Endothelial cell of umbilical vein (primary cell): ENCODE measurements at regions not wholly inside any gene's neighbourhood (a gene's known extent, or its start where the extent isn't known, plus 50 kb on each side); places are given as distances from the start of the nearest gene placed in this dataset.

ENCODE experiments used
- BruUV-seq: library from RNA; stranded (reverse); fragments of 400-500 nt; replicated peaks from 2 replicates; lab custom pipeline; 2021; lab: Mats Ljungman, UMichigan
- CTCF ChIA-PET: fragments of 300-600, 350-600 bp; sonication (Branson Sonifier 250); formaldehyde crosslinking; loops from one replicate; lab custom pipeline; 2021; ENCODE audit warnings: antibody characterized with exemption, inconsistent platforms; lab: Charles Lee
- POLR2A ChIA-PET: fragments of 300-600, 350-600 bp; sonication (Branson Sonifier 250); formaldehyde crosslinking; loops from one replicate; lab custom pipeline; 2021; ENCODE audit warnings: antibody characterized with exemption, inconsistent platforms; lab: Charles Lee
- DNase-seq: peaks from one replicate; pipeline ENCODE4 v3.0.0-alpha.2; 2011; ENCODE audit warnings: low read depth, low spot score
- FAIRE-seq: peaks from 2 replicates; lab custom pipeline; 2011; peaks lifted over from hg19 to GRCh38; lab: Jason Lieb, UNC
- H2AFZ ChIP-seq: 2 replicates; pipeline ENCODE4 v1.6.0; 2012; ENCODE audit warnings: low read depth, low read length, control low read depth, inconsistent platforms
- H3K27ac ChIP-seq: 2 replicates; pipeline ENCODE4 v1.5.1; 2011; ENCODE audit warnings: low read depth, mild to moderate bottlenecking, control low read depth, low read length, moderate library complexity; ENCODE audit not compliant: insufficient read depth
- H3K27me3 ChIP-seq, 2 experiments: 2 replicates each; pipeline versions ENCODE4 v1.6.0 to v1.6.1; 2011; ENCODE audit warnings: low read length in 2 of 2, mixed read lengths in 1 of 2; ENCODE audit not compliant: control insufficient read depth in 2 of 2, insufficient read depth in 2 of 2
- H3K36me3 ChIP-seq, 2 experiments: 2 replicates in 1 of 2; 3 replicates in 1 of 2; pipeline ENCODE4 v1.5.1; 2011; ENCODE audit warnings: low read length in 2 of 2, mild to moderate bottlenecking in 1 of 2, moderate library complexity in 1 of 2; ENCODE audit not compliant: control insufficient read depth in 2 of 2, insufficient read depth in 2 of 2; ENCODE audit errors: extremely low read depth in 1 of 2
- H3K4me1 ChIP-seq: 3 replicates; pipeline ENCODE4 v1.5.1; 2011; ENCODE audit warnings: mild to moderate bottlenecking, low read length; ENCODE audit not compliant: control insufficient read depth, insufficient read depth; ENCODE audit errors: extremely low read depth
- H3K4me2 ChIP-seq: 2 replicates; pipeline ENCODE4 v1.6.1; 2011; ENCODE audit warnings: low read length, control low read depth, mixed read lengths; ENCODE audit not compliant: insufficient read depth
- H3K4me3 ChIP-seq, 3 experiments: fragments of 200-600 bp in 1 of 3; sonication (generic), shearing (Covaris generic) in 1 of 3; replicated peaks in 1 of 3; 2 replicates each; pipeline ENCODE4 v1.5.1; 2011 to 2016; ENCODE audit warnings: control low read depth in 3 of 3, low read length in 3 of 3, mild to moderate bottlenecking in 2 of 3, inconsistent platforms in 1 of 3, low read depth in 1 of 3, moderate library complexity in 1 of 3; ENCODE audit not compliant: insufficient read depth in 1 of 3
- H3K79me2 ChIP-seq: 2 replicates; pipeline ENCODE4 v1.6.0; 2012; ENCODE audit warnings: low read length, inconsistent platforms; ENCODE audit not compliant: control insufficient read depth, insufficient read depth
- H3K9ac ChIP-seq: replicated peaks from 2 replicates; pipeline ENCODE3; 2011; ENCODE audit warnings: low read length, control low read depth; ENCODE audit not compliant: insufficient read depth; ENCODE audit errors: extremely low read depth
- H3K9me1 ChIP-seq: replicated peaks from 3 replicates; pipeline ENCODE4 v1.6.0; 2011; ENCODE audit warnings: mild to moderate bottlenecking, low read length; ENCODE audit not compliant: control insufficient read depth, insufficient read depth; ENCODE audit errors: extremely low read depth
- H3K9me3 ChIP-seq: replicated peaks from 2 replicates; pipeline ENCODE4 v1.5.1; 2012; ENCODE audit warnings: low read length, inconsistent platforms; ENCODE audit not compliant: control insufficient read depth, insufficient read depth
- H4K20me1 ChIP-seq: replicated peaks from 2 replicates; pipeline ENCODE3; 2011; ENCODE audit warnings: mild to moderate bottlenecking, low read length; ENCODE audit not compliant: control insufficient read depth, insufficient read depth; ENCODE audit errors: extremely low read depth
- CTCF ChIP-seq, 2 donors: IDR thresholded peaks; 1 replicate in 1 of 2; 2 replicates in 1 of 2; pipeline ENCODE4 v1.5.1; 2011; ENCODE audit warnings: low read length in 2 of 2, mild to moderate bottlenecking in 2 of 2, moderate library complexity in 2 of 2, control low read depth in 1 of 2, inconsistent platforms in 1 of 2, low read depth in 1 of 2; ENCODE audit not compliant: insufficient read depth in 1 of 2; ENCODE audit errors: extremely low read depth in 1 of 2
- EZH2 ChIP-seq: IDR thresholded peaks from 2 replicates; pipeline ENCODE4 v1.6.1; 2012; ENCODE audit warnings: borderline replicate concordance, low read depth, mild to moderate bottlenecking, moderate library complexity, low read length, inconsistent platforms; ENCODE audit not compliant: severe bottlenecking
- FOS ChIP-seq: IDR thresholded peaks from 2 replicates; pipeline ENCODE4 v1.6.1; 2011; ENCODE audit warnings: mild to moderate bottlenecking, low read length, moderate library complexity, borderline replicate concordance; ENCODE audit not compliant: insufficient read depth
- GATA2 ChIP-seq: IDR thresholded peaks from 2 replicates; pipeline ENCODE4 v1.7.0; 2011; ENCODE audit warnings: low read depth, mild to moderate bottlenecking, moderate library complexity, mixed read lengths, low read length; ENCODE audit not compliant: insufficient read length, insufficient read depth
- JUN ChIP-seq: IDR thresholded peaks from 2 replicates; pipeline ENCODE4 v1.6.1; 2011; ENCODE audit warnings: borderline replicate concordance, low read depth; ENCODE audit not compliant: insufficient read length, insufficient read depth
- MAX ChIP-seq: IDR thresholded peaks from 2 replicates; pipeline ENCODE4 v1.6.1; 2011; ENCODE audit not compliant: insufficient read depth, insufficient read length
- MYC ChIP-seq: IDR thresholded peaks from one replicate; pipeline ENCODE4 v1.6.1; 2011; ENCODE audit warnings: mild to moderate bottlenecking, low read depth, low read length
- POLR2A ChIP-seq: IDR thresholded peaks from 2 replicates; pipeline ENCODE4 v1.6.1; 2012; ENCODE audit warnings: low read depth, mild to moderate bottlenecking, control low read depth, low read length
- POLR2AphosphoS5 ChIP-seq: IDR thresholded peaks from 2 replicates; pipeline ENCODE4 v1.6.1; 2012; ENCODE audit warnings: low read depth, mild to moderate bottlenecking, control low read depth, low read length, moderate library complexity; ENCODE audit not compliant: insufficient read depth
- dilution Hi-C: fragments of 300-500 bp; cut with MboI; formaldehyde crosslinking; loops from one replicate; pipeline ENCODE4 v1.15.0; 2019; ENCODE audit warnings: low sequenced_read_pairs; ENCODE audit not compliant: extremely low pct_ligation_motif_present
- intact Hi-C: fragments of 100-400 bp; cut with micrococcal nuclease; formaldehyde crosslinking; loops from one replicate; pipeline ENCODE4 v1.10.0; 2022

- TF ChIP-seq MAX (no peak), POLR2A (no peak), CTCF (IDR thresholded peaks at IDR 0.05; ENCODE audit: extremely low read depth in 1 of 2, insufficient read depth in 1 of 2, low read depth in 1 of 2, low read length in 2 of 2) (no peak), MYC (no peak), JUN (no peak), EZH2 (no peak), GATA2 (no peak), POLR2AphosphoS5 (no peak), FOS (no peak)
Observed at GRCh38 chr13:90763476-90764150, 583.9 kb upstream of the MIR17HG start.

More at GRCh38 chr13:90763476-90764150, 583.9 kb upstream of the MIR17HG start:
- no TSS peak for BruUV-seq
- Histone ChIP-seq H3K36me3 (no peaks in the 10 kb centered on the region), H3K4me1 (no peaks in the 10 kb centered on the region), H3K4me2 (no peak overlapping the region), H3K9ac (no peak overlapping the region), H3K9me1 (peaks cover under 1% of the 10 kb centered on the region), H3K27me3 (no peaks in the 10 kb centered on the region), H3K79me2 (no peaks in the 10 kb centered on the region), H2AFZ (no peak overlapping the region), H3K27ac (no peak overlapping the region), H3K9me3 (no peaks in the 10 kb centered on the region), H4K20me1 (no peaks in the 10 kb centered on the region), H3K4me3 (no peak overlapping the region)
- DNase-seq (no peak), FAIRE-seq (no peak)
- intact Hi-C loops (no loop called here), dilution Hi-C loops (no loop called here)
- ChIA-PET CTCF (no interaction called here), POLR2A (no interaction called here)
